GM10248 (cell line): ENCODE measurements at regions not wholly inside any gene's neighbourhood (a gene's known extent, or its start where the extent isn't known, plus 50 kb on each side); places are given as distances from the start of the nearest gene placed in this dataset.

Experiments used
- CTCF ChIA-PET: fragments of 300-600 bp; sonication (Branson Sonifier 250); formaldehyde crosslinking; extraction: SDS; loops from one replicate; lab custom pipeline; 2021; ENCODE audit warnings: antibody characterized with exemption; lab: Yijun Ruan, JAX
- POLR2A ChIA-PET: fragments of 350-650 bp; sonication (Branson Sonifier 250); formaldehyde crosslinking; extraction: SDS; loops from one replicate; lab custom pipeline; 2020; ENCODE audit warnings: antibody characterized with exemption; lab: Yijun Ruan, JAX
- DNase-seq: peaks from one replicate; pipeline ENCODE4 v3.0.0; 2012; ENCODE audit errors: extremely low spot score
- CTCF ChIP-seq: IDR thresholded peaks from 2 replicates; pipeline ENCODE4 v1.5.1; 2012; ENCODE audit warnings: mild to moderate bottlenecking, low read depth; ENCODE audit errors: extremely low read depth, missing control alignments, control extremely low read depth

GRCh38 chr1:41994195-41994894 lies 75.6 kb upstream of the HIVEP3 start:
- no peak for TF ChIP-seq CTCF
- no peak for DNase-seq
- ChIA-PET POLR2A (no interaction called here), CTCF (no interaction called here)

GRCh38 chr1:41983451-41983850 lies 64.7 kb upstream of the HIVEP3 start:
- ChIA-PET POLR2A (no interaction called here), CTCF (no interaction called here)
- no peak for TF ChIP-seq CTCF

GRCh38 chr1:41981796-41982195 lies 63.1 kb upstream of the HIVEP3 start:
- DNase-seq: no peak
- no peak for TF ChIP-seq CTCF
- CTCF ChIA-PET: no interaction called here
- POLR2A ChIA-PET: no interaction called here

More at GRCh38 chr1:41983451-41983850, 64.7 kb upstream of the HIVEP3 start:
- no peak for DNase-seq

- ChIA-PET CTCF (interaction anchor here (1.3 kb wide), 1 partner anchor 23 kb away, joined by 3 read pairs; no protein-coding TSS in a partner anchor), POLR2A (no interaction called here)
- no peak for DNase-seq
- no peak for TF ChIP-seq CTCF
Observed at GRCh38 chr1:41980827-41981653, 62.3 kb upstream of the HIVEP3 start.

GRCh38 chr1:41978986-41979385 lies 60.3 kb upstream of the HIVEP3 start:
- DNase-seq: no peak
- ChIA-PET CTCF (no interaction called here), POLR2A (no interaction called here)
- TF ChIP-seq CTCF: no peak

GRCh38 chr1:41977326-41977725 lies 58.6 kb upstream of the HIVEP3 start:
- ChIA-PET POLR2A (interaction anchor here (0.6 kb wide), 1 partner anchor 32 kb away, joined by 3 read pairs; no protein-coding TSS in a partner anchor), CTCF (interaction anchor here (0.9 to 1.0 kb wide), 2 partner anchors 196 to 403 kb away, joined by 3 read pairs; no protein-coding TSS in a partner anchor)
- TF ChIP-seq CTCF: no peak
- DNase-seq: peak; percentile 25
